Nephron progenitor cell (in vitro differentiated cells): ENCODE measurements at regions not wholly inside any gene's neighbourhood (a gene's known extent, or its start where the extent isn't known, plus 50 kb on each side); places are given as distances from the start of the nearest gene placed in this dataset.
"Not testable (repeated sequence)": the region's sequence is repeated elsewhere in the genome, so short reads cannot be mapped to it uniquely, and the experiment has no call there.

Experiments
- DNase-seq: peaks from one replicate; pipeline ENCODE4 v3.0.0; 2021
- H3K27ac Mint-ChIP-seq: 2 replicates; pipeline ENCODE4 v1.8.0; 2021; ENCODE audit warnings: mild to moderate bottlenecking, moderate library complexity, mixed read lengths
- H3K27me3 Mint-ChIP-seq: 2 replicates; pipeline ENCODE4 v1.8.0; 2021; ENCODE audit warnings: mild to moderate bottlenecking, low read depth, mixed read lengths; ENCODE audit not compliant: poor library complexity
- H3K36me3 Mint-ChIP-seq: 2 replicates; pipeline ENCODE4 v1.8.0; 2021; ENCODE audit warnings: low read depth, mixed read lengths
- H3K4me1 Mint-ChIP-seq: 2 replicates; pipeline ENCODE4 v1.8.0; 2021; ENCODE audit warnings: mixed read lengths
- H3K4me3 Mint-ChIP-seq: 2 replicates; pipeline ENCODE4 v1.8.0; 2021; ENCODE audit warnings: mild to moderate bottlenecking, moderate library complexity, mixed read lengths
- H3K9me3 Mint-ChIP-seq: 2 replicates; pipeline ENCODE4 v1.8.0; 2021; ENCODE audit warnings: mild to moderate bottlenecking, moderate library complexity, mixed read lengths
- TF ChIP-seq, protein P1 (sequence below): fragments of 200-600 bp; sonication (generic); IDR thresholded peaks from 2 replicates; pipeline ENCODE4 v1.5.0; 2021; ENCODE audit warnings: antibody characterized with exemption

GRCh38 chr10:4280461-4281189, 495.6 kb upstream of the KLF6 start:
- Mint-ChIP-seq H3K27me3 (peaks cover 2% of the 10 kb centered on the region), H3K9me3 (peaks cover 4% of the 10 kb centered on the region), H3K36me3 (no peaks in the 10 kb centered on the region), H3K4me3 (no peak overlapping the region), H3K4me1 (peaks cover 46% of the 10 kb centered on the region), H3K27ac (no peak overlapping the region)
- DNase-seq, result no peak
- TF ChIP-seq, protein P1, sequence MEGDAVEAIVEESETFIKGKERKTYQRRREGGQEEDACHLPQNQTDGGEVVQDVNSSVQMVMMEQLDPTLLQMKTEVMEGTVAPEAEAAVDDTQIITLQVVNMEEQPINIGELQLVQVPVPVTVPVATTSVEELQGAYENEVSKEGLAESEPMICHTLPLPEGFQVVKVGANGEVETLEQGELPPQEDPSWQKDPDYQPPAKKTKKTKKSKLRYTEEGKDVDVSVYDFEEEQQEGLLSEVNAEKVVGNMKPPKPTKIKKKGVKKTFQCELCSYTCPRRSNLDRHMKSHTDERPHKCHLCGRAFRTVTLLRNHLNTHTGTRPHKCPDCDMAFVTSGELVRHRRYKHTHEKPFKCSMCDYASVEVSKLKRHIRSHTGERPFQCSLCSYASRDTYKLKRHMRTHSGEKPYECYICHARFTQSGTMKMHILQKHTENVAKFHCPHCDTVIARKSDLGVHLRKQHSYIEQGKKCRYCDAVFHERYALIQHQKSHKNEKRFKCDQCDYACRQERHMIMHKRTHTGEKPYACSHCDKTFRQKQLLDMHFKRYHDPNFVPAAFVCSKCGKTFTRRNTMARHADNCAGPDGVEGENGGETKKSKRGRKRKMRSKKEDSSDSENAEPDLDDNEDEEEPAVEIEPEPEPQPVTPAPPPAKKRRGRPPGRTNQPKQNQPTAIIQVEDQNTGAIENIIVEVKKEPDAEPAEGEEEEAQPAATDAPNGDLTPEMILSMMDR, result no peak

DNA sequence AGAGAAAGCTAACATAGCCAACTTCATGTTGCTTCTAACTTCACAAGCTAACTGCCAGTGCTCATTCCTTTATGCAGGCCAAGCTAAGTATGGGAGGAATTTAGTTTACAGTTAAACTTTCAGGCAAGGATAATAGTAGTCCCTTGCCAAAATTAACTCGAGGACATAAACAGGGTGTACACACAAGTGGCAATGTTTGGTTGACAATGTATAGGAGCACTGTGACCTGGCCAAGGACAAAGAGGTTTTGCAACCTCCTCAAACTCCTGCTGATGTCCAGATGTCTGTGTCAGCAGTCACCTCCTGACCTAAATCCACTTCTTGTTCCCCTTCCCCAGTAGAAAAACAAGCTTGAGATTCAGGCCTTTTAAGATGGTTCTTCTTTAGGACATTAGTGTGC, 494.6 kb upstream of the KLF6 start:
- peaks cover 4% of the 10 kb centered on the region for H3K9me3 Mint-ChIP-seq
- H3K4me3 Mint-ChIP-seq, result no peak overlapping the region
- peaks cover 46% of the 10 kb centered on the region for H3K4me1 Mint-ChIP-seq
- peaks cover 2% of the 10 kb centered on the region for H3K27me3 Mint-ChIP-seq
- H3K36me3 Mint-ChIP-seq, result no peaks in the 10 kb centered on the region
- no peak for DNase-seq
- TF ChIP-seq, protein P1, result no peak
- no peak overlapping the region for H3K27ac Mint-ChIP-seq

GRCh38 chr10:4278186-4278585, 493.2 kb upstream of the KLF6 start:
- peaks cover 34% of the 10 kb centered on the region for H3K4me1 Mint-ChIP-seq
- peaks cover 4% of the 10 kb centered on the region for H3K9me3 Mint-ChIP-seq
- H3K27ac Mint-ChIP-seq, result no peak overlapping the region
- no peak for DNase-seq
- no peak overlapping the region for H3K4me3 Mint-ChIP-seq
- TF ChIP-seq, protein P1, result no peak
- peaks cover 2% of the 10 kb centered on the region for H3K27me3 Mint-ChIP-seq
- H3K36me3 Mint-ChIP-seq, result no peaks in the 10 kb centered on the region

DNA sequence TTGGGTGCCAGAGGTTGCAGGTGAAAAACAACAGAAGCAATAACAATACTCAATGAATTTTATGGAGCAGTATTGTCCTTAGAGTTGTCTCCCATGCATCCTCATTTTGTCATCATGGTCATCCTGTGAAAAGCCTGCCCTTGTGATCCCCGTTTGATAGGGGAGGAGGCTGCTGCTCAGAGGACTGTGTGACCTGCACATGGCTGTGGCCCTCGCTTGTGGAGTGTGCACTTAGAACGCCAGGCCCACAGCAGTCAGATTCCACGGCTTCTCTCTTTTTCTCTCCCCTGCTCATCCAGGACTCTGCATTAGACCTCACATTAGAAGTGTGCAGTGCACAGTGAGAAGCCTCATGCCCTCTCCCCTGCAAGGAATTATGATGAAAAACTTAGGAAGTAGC, 491.1 kb upstream of the KLF6 start:
- Mint-ChIP-seq H3K27ac (no peak overlapping the region), H3K4me1 (peaks cover 23% of the 10 kb centered on the region), H3K9me3 (peaks cover 7% of the 10 kb centered on the region), H3K36me3 (peaks cover 1% of the 10 kb centered on the region), H3K27me3 (peaks cover 2% of the 10 kb centered on the region), H3K4me3 (no peak overlapping the region)
- no peak for DNase-seq
- TF ChIP-seq, protein P1, result no peak

DNA sequence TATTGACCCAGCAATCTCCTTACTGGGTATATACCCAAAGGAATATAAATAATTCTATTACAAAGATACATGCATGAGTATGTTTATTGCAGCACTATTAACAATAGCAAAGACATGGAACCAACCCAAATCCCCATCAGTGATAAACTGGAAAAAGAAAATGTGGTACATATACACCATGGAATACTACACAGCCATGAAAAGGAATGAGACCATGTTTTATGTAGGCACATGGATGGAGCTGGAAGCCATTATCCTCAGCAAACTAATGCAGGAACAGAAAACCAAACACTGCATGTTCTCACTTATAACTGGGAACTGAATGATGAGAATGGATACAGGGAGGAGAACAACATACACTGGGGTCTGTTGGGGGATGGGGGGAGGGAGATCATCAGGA, 489.7 kb upstream of the KLF6 start:
- not testable (repeated sequence) for DNase-seq, H3K27me3 Mint-ChIP-seq, H3K36me3 Mint-ChIP-seq, H3K27ac Mint-ChIP-seq, H3K4me3 Mint-ChIP-seq
- H3K4me1 Mint-ChIP-seq, result peaks cover 10% of the 10 kb centered on the region
- H3K9me3 Mint-ChIP-seq, result peaks cover 19% of the 10 kb centered on the region

DNA sequence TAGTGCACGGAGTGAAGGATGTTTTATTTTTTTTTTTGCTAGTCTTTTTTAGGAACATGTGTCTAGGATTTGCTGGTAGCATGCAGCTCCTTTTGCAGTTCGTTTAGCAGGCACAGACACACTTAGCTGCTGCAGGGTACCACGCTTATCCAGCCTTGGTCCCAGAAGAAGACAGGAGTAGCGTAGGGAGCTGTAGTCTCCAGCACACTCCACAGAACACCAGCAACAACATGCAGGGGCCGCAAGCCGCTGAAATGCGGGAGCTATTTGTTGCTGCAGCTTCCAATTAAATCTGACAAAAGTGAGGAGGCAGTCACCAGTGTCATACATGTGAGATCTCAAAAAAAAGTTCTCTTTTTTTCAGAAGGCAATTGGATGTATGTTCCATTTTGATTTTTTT, 486.2 kb upstream of the KLF6 start:
- peaks cover 27% of the 10 kb centered on the region for H3K9me3 Mint-ChIP-seq
- TF ChIP-seq, protein P1, result no peak
- H3K36me3 Mint-ChIP-seq, result peaks cover 9% of the 10 kb centered on the region
- no peak overlapping the region for H3K4me3 Mint-ChIP-seq
- no peak for DNase-seq
- H3K27me3 Mint-ChIP-seq, result peaks cover 3% of the 10 kb centered on the region
- H3K4me1 Mint-ChIP-seq, result peaks cover 7% of the 10 kb centered on the region
- H3K27ac Mint-ChIP-seq, result no peak overlapping the region
